Ectodermal cell (in vitro differentiated cells): ENCODE measurements at regions not wholly inside any gene's neighbourhood (a gene's known extent, or its start where the extent isn't known, plus 50 kb on each side); places are given as distances from the start of the nearest gene placed in this dataset.

Experiments
- H3K27ac ChIP-seq: 2 replicates; pipeline ENCODE4 v1.7.0; 2013; ENCODE audit warnings: mild to moderate bottlenecking, low read depth, low read length; ENCODE audit not compliant: insufficient read depth, poor library complexity, severe bottlenecking
- H3K27me3 ChIP-seq: 2 replicates; pipeline ENCODE4 v1.7.0; 2013; ENCODE audit warnings: mild to moderate bottlenecking, low read length; ENCODE audit not compliant: insufficient read depth, control insufficient read depth, poor library complexity, severe bottlenecking
- H3K36me3 ChIP-seq: one replicate; pipeline ENCODE4 v1.7.0; 2013; ENCODE audit warnings: low read length; ENCODE audit not compliant: control insufficient read depth, insufficient read depth
- H3K4me1 ChIP-seq: one replicate; pipeline ENCODE4 v1.7.0; 2013; ENCODE audit warnings: low read length; ENCODE audit not compliant: control insufficient read depth, insufficient read depth
- H3K4me3 ChIP-seq: 2 replicates; pipeline ENCODE4 v1.7.0; 2013; ENCODE audit warnings: low read depth, low read length, control low read depth; ENCODE audit not compliant: insufficient read depth
- H3K9me3 ChIP-seq: 2 replicates; pipeline ENCODE4 v1.7.0; 2013; ENCODE audit warnings: mild to moderate bottlenecking, low read length, moderate library complexity; ENCODE audit not compliant: control insufficient read depth
- WGBS, 2 experiments: methylation state at CpG; one replicate each; pipeline ENCODE4 v1.1.7; 2013; ENCODE audit warnings: missing lambda C conversion rate in 2 of 2; 5-methylcytosine and 5-hydroxymethylcytosine counted together

- Histone ChIP-seq H3K27ac (no peak overlapping the region), H3K4me3 (no peak overlapping the region), H3K36me3 (no peaks in the 10 kb centered on the region)
Measured at GRCh38 chr6:113644861-113645575, 212.1 kb upstream of the MARCKS start.

GRCh38 chr6:113645576-113645970, 211.6 kb upstream of the MARCKS start:
- WGBS, 2 experiments = 90 to 94% methylated on average over 3 to 4 of the region's 4 CpGs

More at GRCh38 chr6:113644861-113645575, 212.1 kb upstream of the MARCKS start:
- WGBS, 2 experiments = 91 to 92% methylated on average over 13 of the region's 13 CpGs
- H3K9me3 ChIP-seq = no peaks in the 10 kb centered on the region
- H3K4me1 ChIP-seq = no peaks in the 10 kb centered on the region
- no peaks in the 10 kb centered on the region for H3K27me3 ChIP-seq

DNA sequence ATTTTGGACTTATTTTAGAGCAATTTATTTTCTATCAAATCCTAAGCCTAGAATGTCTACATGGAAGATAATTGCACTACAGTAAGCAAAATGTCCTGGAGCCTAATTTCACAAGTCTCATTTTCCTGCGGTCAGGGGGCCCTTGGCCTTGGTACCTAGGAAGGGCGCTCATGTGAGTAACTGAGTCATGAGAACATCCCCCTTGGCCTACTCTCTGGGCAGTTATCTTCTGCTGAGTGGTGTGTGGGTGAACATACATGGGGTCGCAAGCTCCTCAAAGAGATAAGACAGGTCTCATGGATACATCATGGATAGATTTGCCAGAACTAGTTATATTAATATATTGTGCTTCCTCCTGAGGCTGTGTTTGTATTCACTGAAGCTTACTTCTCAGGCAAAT, 211.2 kb upstream of the MARCKS start:
- Histone ChIP-seq H3K27ac (no peak overlapping the region), H3K36me3 (no peaks in the 10 kb centered on the region), H3K27me3 (no peaks in the 10 kb centered on the region), H3K9me3 (no peaks in the 10 kb centered on the region), H3K4me3 (no peak overlapping the region), H3K4me1 (no peaks in the 10 kb centered on the region)
- WGBS, 2 experiments = 87 to 97% methylated on average over 2 to 3 of the region's 3 CpGs

More at GRCh38 chr6:113645576-113645970, 211.6 kb upstream of the MARCKS start:
- no peaks in the 10 kb centered on the region for H3K27me3 ChIP-seq
- no peaks in the 10 kb centered on the region for H3K4me1 ChIP-seq
- no peak overlapping the region for H3K27ac ChIP-seq
- no peak overlapping the region for H3K4me3 ChIP-seq
- no peaks in the 10 kb centered on the region for H3K9me3 ChIP-seq
- H3K36me3 ChIP-seq = no peaks in the 10 kb centered on the region

- Histone ChIP-seq H3K27ac (no peak overlapping the region), H3K27me3 (no peaks in the 10 kb centered on the region), H3K36me3 (no peaks in the 10 kb centered on the region), H3K4me3 (no peak overlapping the region), H3K9me3 (no peaks in the 10 kb centered on the region), H3K4me1 (no peaks in the 10 kb centered on the region)
- 79 to 87% methylated on average over 4 of the region's 4 CpGs for WGBS, 2 experiments
Measured at GRCh38 chr6:113646701-113647100, 210.4 kb upstream of the MARCKS start.

DNA sequence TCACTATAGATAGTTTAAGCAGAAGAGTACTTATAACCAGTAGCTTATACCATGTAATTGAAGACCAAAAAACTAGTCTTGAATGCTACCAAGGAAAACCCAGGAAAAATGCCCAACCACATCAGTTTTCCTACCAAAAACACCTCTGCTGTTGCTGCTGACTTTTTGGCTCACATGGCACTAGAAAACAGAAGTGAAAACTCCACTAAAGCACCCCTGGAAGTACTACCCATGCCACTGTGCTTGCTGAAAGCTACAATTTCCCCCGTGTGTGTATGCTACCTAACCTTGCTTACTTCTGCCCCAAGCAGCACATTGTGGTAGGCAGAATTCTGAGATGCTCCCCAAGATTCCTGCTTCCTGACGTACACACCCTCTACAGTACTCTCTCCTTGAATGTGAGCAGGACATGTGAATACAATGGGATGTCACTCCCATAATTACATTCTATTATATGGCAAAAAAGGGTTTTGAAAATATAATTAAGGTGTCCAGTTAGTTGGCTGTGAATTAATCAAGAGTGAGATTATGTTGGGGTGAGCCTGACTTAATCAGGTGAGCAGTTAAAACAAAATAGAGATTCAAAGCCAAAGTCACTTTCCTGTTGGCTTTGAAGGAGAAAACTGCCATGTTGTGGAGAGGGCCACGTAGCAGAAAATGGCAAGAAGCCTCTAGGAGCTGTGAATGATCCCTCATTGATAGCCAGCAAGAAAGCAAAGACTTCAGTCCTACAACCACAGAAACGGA, 209.8 kb upstream of the MARCKS start:
- Histone ChIP-seq H3K4me3 (no peak overlapping the region), H3K4me1 (no peaks in the 10 kb centered on the region), H3K27ac (no peak overlapping the region), H3K27me3 (no peaks in the 10 kb centered on the region), H3K36me3 (no peaks in the 10 kb centered on the region), H3K9me3 (no peaks in the 10 kb centered on the region)
- WGBS, 2 experiments = 91 to 94% methylated on average over 4 of the region's 4 CpGs

GRCh38 chr6:113648698-113649097, 208.4 kb upstream of the MARCKS start:
- Histone ChIP-seq H3K27ac (no peak overlapping the region), H3K4me3 (no peak overlapping the region), H3K4me1 (no peaks in the 10 kb centered on the region), H3K36me3 (no peaks in the 10 kb centered on the region), H3K9me3 (no peaks in the 10 kb centered on the region), H3K27me3 (no peaks in the 10 kb centered on the region)
- 100% methylated on average over 1 of the region's 1 CpG; no CpG with 5 or more reads in 1 of the 2 experiments for WGBS, 2 experiments

DNA sequence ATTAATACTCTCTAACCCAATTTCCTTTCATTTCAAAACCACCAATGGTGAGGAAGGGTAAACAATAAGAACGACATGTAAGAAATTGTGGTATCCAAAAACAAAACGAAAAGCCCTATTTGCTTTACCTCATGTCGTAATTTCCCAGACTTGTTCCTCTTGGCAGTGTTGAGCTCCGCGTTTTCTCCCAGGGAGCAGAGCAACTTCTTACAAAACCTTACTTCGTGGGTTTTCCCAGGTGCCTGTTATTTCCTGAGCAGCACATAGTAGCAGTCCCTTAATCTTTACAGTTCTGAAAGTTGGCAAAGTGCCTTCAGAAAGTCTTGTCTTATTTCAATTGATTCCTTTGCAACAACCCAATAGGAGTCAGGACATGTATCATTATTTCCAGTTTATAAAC, 207.9 kb upstream of the MARCKS start:
- Histone ChIP-seq H3K36me3 (no peaks in the 10 kb centered on the region), H3K27me3 (no peaks in the 10 kb centered on the region), H3K4me3 (no peak overlapping the region), H3K4me1 (no peaks in the 10 kb centered on the region), H3K9me3 (no peaks in the 10 kb centered on the region), H3K27ac (no peak overlapping the region)
- 82 to 86% methylated on average over 6 of the region's 6 CpGs for WGBS, 2 experiments

DNA sequence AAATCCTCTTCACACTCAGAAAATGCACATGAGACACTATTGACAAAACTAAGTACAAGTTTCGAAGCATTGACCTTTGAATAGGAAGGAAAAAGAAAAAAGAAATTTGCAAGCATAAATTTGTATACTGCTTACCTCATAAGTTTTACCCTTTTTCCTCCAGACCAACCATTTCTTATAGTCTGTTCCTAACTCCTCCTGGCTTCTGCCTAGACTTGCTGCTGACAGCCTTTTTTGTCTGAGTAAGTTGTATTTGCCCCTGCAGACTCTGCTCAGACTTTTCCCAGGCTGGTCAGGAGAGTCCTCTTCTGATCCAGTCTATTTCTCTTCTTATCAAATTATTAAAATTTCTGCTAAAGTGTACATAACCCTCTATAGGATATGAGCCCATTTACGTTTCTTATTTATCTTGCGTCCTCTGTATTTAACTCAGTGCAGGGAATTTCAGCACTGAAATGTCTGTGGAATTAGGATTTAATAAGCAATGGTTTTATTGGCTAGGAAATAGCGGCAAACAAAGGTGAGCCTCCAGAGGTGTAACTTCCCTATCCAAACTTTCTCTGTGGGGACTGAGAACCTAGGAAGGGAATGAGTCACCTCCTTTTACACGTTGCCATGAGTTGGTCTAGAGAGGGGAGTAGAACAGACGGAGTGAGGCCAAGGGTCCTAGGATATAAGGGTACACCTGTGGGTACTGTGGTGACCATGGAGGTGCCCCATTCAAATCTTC, 207.1 kb upstream of the MARCKS start:
- H3K27me3 ChIP-seq = no peaks in the 10 kb centered on the region
- no peak overlapping the region for H3K27ac ChIP-seq
- no peaks in the 10 kb centered on the region for H3K9me3 ChIP-seq
- no peak overlapping the region for H3K4me3 ChIP-seq
- no peaks in the 10 kb centered on the region for H3K4me1 ChIP-seq
- WGBS, 2 experiments = 78 to 80% methylated on average over 5 to 6 of the region's 6 CpGs
- H3K36me3 ChIP-seq = no peaks in the 10 kb centered on the region

DNA sequence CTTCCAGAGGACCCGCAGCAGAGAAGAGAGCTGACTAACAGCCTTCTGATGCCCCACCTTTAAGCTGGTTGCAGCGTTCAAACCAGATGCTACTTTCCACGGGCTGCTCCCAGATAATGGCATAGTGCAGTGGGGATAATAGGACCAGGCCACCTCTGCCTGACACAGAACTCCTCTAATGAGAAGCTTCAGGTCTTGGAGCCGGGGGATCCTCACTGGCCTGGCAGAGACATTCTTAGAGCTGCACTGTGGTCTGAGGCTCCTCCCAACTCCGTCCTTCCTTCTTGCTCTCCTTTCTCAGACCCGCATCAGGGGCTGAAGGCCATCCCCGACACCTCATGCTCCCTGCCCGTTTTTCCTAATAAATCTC, 206.6 kb upstream of the MARCKS start:
- Histone ChIP-seq H3K4me3 (no peak overlapping the region), H3K9me3 (no peaks in the 10 kb centered on the region), H3K4me1 (no peaks in the 10 kb centered on the region), H3K27ac (no peak overlapping the region), H3K27me3 (no peaks in the 10 kb centered on the region), H3K36me3 (no peaks in the 10 kb centered on the region)
- WGBS, 2 experiments = 89 to 92% methylated on average over 8 of the region's 8 CpGs

DNA sequence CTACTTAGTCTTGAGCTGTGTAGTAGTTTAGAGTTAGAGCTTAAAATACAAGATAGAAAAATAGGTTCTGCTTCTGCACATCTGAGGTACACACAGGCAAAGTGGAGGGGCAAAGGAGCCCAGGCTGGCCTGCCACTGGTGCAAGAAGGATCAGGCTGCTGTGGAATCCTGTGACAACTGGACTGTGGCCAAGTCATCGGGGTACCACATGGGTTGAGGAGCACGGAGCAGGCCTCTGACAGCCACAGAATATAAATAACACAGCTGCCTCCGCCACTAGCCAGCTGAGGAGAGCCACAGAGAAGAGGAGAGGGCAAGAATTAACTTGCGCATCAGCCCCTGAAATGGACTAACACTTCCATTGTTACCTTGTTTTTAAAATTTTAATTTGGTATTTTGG, 206.0 kb upstream of the MARCKS start:
- Histone ChIP-seq H3K27ac (no peak overlapping the region), H3K27me3 (no peaks in the 10 kb centered on the region), H3K4me3 (no peak overlapping the region), H3K4me1 (no peaks in the 10 kb centered on the region), H3K9me3 (no peaks in the 10 kb centered on the region), H3K36me3 (no peaks in the 10 kb centered on the region)
- WGBS, 2 experiments = 82% methylated on average over 4 of the region's 4 CpGs
